ENCODE measurements at regions not wholly inside any gene's neighbourhood (a gene's known extent, or its start where the extent isn't known, plus 50 kb on each side); places are given as distances from the start of the nearest gene placed in this dataset.
A peak's percentile ranks its signal among the peaks of the same experiment; 100 is the strongest.

DNA sequence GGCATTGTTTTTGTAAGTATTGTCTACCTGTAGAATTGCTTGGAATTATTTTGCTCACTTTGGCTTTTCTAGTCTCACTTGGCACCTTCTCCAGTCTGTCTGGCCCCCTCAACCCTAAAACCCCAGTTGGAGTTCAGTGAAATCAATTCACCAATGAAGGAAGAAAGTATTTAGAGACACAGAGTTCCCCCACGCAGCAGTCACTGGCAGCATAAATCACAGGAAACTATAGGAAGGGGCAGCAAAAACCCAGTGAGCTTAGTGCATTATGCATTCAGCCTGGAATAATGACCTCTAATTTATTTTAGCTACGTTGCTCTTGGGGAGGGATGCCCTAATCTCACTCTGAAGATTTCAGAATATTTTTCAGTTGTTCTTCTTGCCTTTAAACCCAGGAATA, 204.7 kb upstream of the BLID start:
- Histone ChIP-seq H3K9me3 (ENCODE audit: insufficient read depth, low read depth, low read length) (no peaks in the 10 kb centered on the region), H3K9ac (ENCODE audit: low read length) (no peak overlapping the region), H3K4me3 (ENCODE audit: insufficient read depth, low read depth, low read length) (no peak overlapping the region), H4K20me1 (ENCODE audit: insufficient read depth, low read length) (no peaks in the 10 kb centered on the region), H3K4me2 (ENCODE audit: low read length) (no peak overlapping the region), H3K4me1 (ENCODE audit: insufficient read depth, low read length) (no peaks in the 10 kb centered on the region), H3K79me2 (ENCODE audit: insufficient read depth, low read length) (no peaks in the 10 kb centered on the region), H3K36me3 (ENCODE audit: insufficient read depth, low read length) (no peaks in the 10 kb centered on the region), H3K27me3 (ENCODE audit: insufficient read depth, low read length) (peaks cover 8% of the 10 kb centered on the region), H3K27ac (ENCODE audit: low read depth, low read length) (no peak overlapping the region), H2AFZ (ENCODE audit: low read depth, low read length) (no peak overlapping the region)
- DNase-seq (ENCODE audit: low read depth) (no peak), FAIRE-seq (no peak)
- no peak overlapping the region for H3K27ac Mint-ChIP-seq (ENCODE audit: unreplicated experiment)
- TF ChIP-seq, protein P1, sequence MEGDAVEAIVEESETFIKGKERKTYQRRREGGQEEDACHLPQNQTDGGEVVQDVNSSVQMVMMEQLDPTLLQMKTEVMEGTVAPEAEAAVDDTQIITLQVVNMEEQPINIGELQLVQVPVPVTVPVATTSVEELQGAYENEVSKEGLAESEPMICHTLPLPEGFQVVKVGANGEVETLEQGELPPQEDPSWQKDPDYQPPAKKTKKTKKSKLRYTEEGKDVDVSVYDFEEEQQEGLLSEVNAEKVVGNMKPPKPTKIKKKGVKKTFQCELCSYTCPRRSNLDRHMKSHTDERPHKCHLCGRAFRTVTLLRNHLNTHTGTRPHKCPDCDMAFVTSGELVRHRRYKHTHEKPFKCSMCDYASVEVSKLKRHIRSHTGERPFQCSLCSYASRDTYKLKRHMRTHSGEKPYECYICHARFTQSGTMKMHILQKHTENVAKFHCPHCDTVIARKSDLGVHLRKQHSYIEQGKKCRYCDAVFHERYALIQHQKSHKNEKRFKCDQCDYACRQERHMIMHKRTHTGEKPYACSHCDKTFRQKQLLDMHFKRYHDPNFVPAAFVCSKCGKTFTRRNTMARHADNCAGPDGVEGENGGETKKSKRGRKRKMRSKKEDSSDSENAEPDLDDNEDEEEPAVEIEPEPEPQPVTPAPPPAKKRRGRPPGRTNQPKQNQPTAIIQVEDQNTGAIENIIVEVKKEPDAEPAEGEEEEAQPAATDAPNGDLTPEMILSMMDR (IDR thresholded peaks at IDR 0.05; ENCODE audit: insufficient read depth, low read depth, low read length) = no peak
- TF ChIP-seq EZH2 (IDR thresholded peaks at IDR 0.05; ENCODE audit: insufficient read depth, low read length) = no peak
- peaks cover 11% of the 10 kb centered on the region for H3K27me3 Mint-ChIP-seq (ENCODE audit: low read depth, unreplicated experiment)
- H3K4me1 Mint-ChIP-seq (ENCODE audit: low read depth, unreplicated experiment) = peaks cover 12% of the 10 kb centered on the region
- H3K4me3 Mint-ChIP-seq (ENCODE audit: unreplicated experiment) = no peak overlapping the region
- H3K9me3 Mint-ChIP-seq (ENCODE audit: unreplicated experiment) = no peaks in the 10 kb centered on the region
- H3K36me3 Mint-ChIP-seq (ENCODE audit: low read depth, unreplicated experiment) = no peaks in the 10 kb centered on the region

DNA sequence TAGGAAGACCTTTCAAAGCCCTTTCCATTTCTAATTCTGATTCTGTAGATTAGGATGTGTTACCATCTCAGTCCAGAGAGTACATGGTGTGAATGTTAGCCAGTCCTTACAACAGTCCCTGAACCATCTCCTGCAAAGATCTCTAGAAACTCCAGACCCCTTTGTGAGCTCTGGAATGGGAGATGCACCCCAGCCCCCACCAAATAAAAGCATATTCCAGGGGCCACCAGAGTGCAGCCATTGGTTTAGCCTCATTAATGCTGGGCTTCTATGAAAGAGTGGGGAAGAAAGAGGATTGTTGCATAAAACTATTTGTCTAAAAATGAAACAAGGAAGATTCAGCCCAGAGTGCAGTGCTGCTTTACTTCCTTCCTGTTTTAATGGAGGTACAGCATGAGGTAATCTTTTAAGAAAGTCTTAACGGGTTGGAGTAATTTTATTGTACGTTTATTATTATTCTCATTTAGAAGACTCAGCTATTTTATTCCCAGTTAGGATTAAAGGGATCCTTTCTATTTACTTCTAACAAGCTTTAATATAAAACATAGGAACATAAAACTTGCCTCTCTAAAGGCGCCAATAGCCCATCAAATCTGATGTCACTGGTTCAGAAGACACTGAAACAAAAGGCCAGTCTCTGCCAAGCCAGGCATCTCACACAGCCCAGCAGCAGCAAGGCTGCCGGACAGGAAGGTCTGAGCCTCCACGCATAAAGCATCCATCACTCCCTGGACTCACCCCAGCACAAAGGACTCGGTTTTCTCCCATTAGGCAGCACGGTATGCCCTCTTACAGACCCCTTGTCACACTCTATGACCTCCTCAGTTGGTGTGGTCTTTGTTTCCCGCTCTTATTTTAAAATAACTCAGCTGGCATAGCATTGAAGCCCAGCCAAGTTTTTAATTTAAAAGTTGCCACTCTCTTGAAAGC, 203.9 kb upstream of the BLID start:
- no peaks in the 10 kb centered on the region for H3K36me3 Mint-ChIP-seq (ENCODE audit: low read depth, unreplicated experiment)
- H3K4me1 Mint-ChIP-seq (ENCODE audit: low read depth, unreplicated experiment) = peaks cover 12% of the 10 kb centered on the region
- Histone ChIP-seq H3K4me2 (ENCODE audit: low read length) (no peak overlapping the region), H3K9me3 (ENCODE audit: insufficient read depth, low read depth, low read length) (no peaks in the 10 kb centered on the region), H3K4me1 (ENCODE audit: insufficient read depth, low read length) (no peaks in the 10 kb centered on the region), H3K27ac (ENCODE audit: low read depth, low read length) (no peak overlapping the region), H3K79me2 (ENCODE audit: insufficient read depth, low read length) (no peaks in the 10 kb centered on the region), H3K36me3 (ENCODE audit: insufficient read depth, low read length) (no peaks in the 10 kb centered on the region), H3K27me3 (ENCODE audit: insufficient read depth, low read length) (peaks cover 8% of the 10 kb centered on the region), H2AFZ (ENCODE audit: low read depth, low read length) (no peak overlapping the region), H4K20me1 (ENCODE audit: insufficient read depth, low read length) (no peaks in the 10 kb centered on the region), H3K9ac (ENCODE audit: low read length) (no peak overlapping the region), H3K4me3 (ENCODE audit: insufficient read depth, low read depth, low read length) (no peak overlapping the region)
- TF ChIP-seq EZH2 (IDR thresholded peaks at IDR 0.05; ENCODE audit: insufficient read depth, low read length) = no peak
- TF ChIP-seq, protein P1 (IDR thresholded peaks at IDR 0.05; ENCODE audit: insufficient read depth, low read depth, low read length) = no peak
- no peaks in the 10 kb centered on the region for H3K9me3 Mint-ChIP-seq (ENCODE audit: unreplicated experiment)
- FAIRE-seq (no peak), DNase-seq (ENCODE audit: low read depth) (no peak)
- no peak overlapping the region for H3K4me3 Mint-ChIP-seq (ENCODE audit: unreplicated experiment)
- H3K27ac Mint-ChIP-seq (ENCODE audit: unreplicated experiment) = no peak overlapping the region
- H3K27me3 Mint-ChIP-seq (ENCODE audit: low read depth, unreplicated experiment) = peaks cover 11% of the 10 kb centered on the region

DNA sequence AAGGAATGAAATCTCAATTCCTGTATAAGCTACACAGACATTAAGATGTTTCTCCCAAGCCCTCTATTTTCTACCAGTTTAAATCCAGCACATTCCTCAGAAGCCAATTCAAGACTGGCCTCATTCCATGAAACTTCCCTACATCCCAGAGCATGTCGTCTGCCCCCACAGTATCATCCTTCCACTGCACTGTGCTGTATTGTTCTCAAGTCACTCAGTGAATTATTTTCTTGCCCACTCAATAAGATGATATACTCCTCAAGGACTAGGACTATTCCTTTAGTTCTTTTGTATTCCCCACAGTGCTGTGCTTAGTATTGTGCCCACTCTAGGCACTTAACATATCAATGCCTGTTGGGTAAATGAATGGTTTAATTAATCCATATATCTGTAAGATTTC, 203.1 kb upstream of the BLID start:
- TF ChIP-seq EZH2 (IDR thresholded peaks at IDR 0.05; ENCODE audit: insufficient read depth, low read length) = no peak
- TF ChIP-seq, protein P1 (IDR thresholded peaks at IDR 0.05; ENCODE audit: insufficient read depth, low read depth, low read length) = no peak
- H3K4me1 Mint-ChIP-seq (ENCODE audit: low read depth, unreplicated experiment) = peaks cover 14% of the 10 kb centered on the region
- no peaks in the 10 kb centered on the region for H3K9me3 Mint-ChIP-seq (ENCODE audit: unreplicated experiment)
- Histone ChIP-seq H3K4me2 (ENCODE audit: low read length) (no peak overlapping the region), H3K27me3 (ENCODE audit: insufficient read depth, low read length) (peaks cover 8% of the 10 kb centered on the region), H2AFZ (ENCODE audit: low read depth, low read length) (no peak overlapping the region), H3K4me1 (ENCODE audit: insufficient read depth, low read length) (no peaks in the 10 kb centered on the region), H3K36me3 (ENCODE audit: insufficient read depth, low read length) (no peaks in the 10 kb centered on the region), H4K20me1 (ENCODE audit: insufficient read depth, low read length) (no peaks in the 10 kb centered on the region), H3K4me3 (ENCODE audit: insufficient read depth, low read depth, low read length) (no peak overlapping the region), H3K79me2 (ENCODE audit: insufficient read depth, low read length) (no peaks in the 10 kb centered on the region), H3K9ac (ENCODE audit: low read length) (no peak overlapping the region), H3K9me3 (ENCODE audit: insufficient read depth, low read depth, low read length) (no peaks in the 10 kb centered on the region), H3K27ac (ENCODE audit: low read depth, low read length) (no peak overlapping the region)
- H3K27me3 Mint-ChIP-seq (ENCODE audit: low read depth, unreplicated experiment) = peaks cover 10% of the 10 kb centered on the region
- FAIRE-seq (no peak), DNase-seq (ENCODE audit: low read depth) (no peak)
- peak overlapping the region; percentile 36 for H3K27ac Mint-ChIP-seq (ENCODE audit: unreplicated experiment)
- no peaks in the 10 kb centered on the region for H3K36me3 Mint-ChIP-seq (ENCODE audit: low read depth, unreplicated experiment)
- no peak overlapping the region for H3K4me3 Mint-ChIP-seq (ENCODE audit: unreplicated experiment)

Measured in astrocyte (in vitro differentiated cells and primary cell).